Transverse colon (tissue), 4 donors: ENCODE measurements at regions not wholly inside any gene's neighbourhood (a gene's known extent, or its start where the extent isn't known, plus 50 kb on each side); places are given as distances from the start of the nearest gene placed in this dataset.

Experiments used
- CTCF ChIP-seq, 5 experiments: fragments of 200-600 bp in 3 of 5; fragments of 450-650 bp in 2 of 5; sonication (generic) in 3 of 5; IDR thresholded peaks; 1 replicate in 2 of 5; 2 replicates in 3 of 5; pipeline ENCODE4 v1.5.1; 2016 to 2017; ENCODE audit warnings: antibody characterized with exemption in 5 of 5, inconsistent platforms in 3 of 5, mild to moderate bottlenecking in 2 of 5, moderate library complexity in 1 of 5
- POLR2AphosphoS5 ChIP-seq, 3 donors: sonication (generic); formaldehyde crosslinking; IDR thresholded peaks; one replicate each; pipeline ENCODE4 v1.6.1; 2016; ENCODE audit warnings: antibody characterized with exemption in 3 of 3

GRCh38 chr16:82240111-82240510, 70.1 kb upstream of the MPHOSPH6 start:
- TF ChIP-seq CTCF (IDR thresholded peaks at IDR 0.05) (no peak), POLR2AphosphoS5 (IDR thresholded peaks at IDR 0.05) (no peak)
